Osteoblast (primary cell): ENCODE measurements at regions not wholly inside any gene's neighbourhood (a gene's known extent, or its start where the extent isn't known, plus 50 kb on each side); places are given as distances from the start of the nearest gene placed in this dataset.

Experiments
- DNase-seq: peaks from one replicate; pipeline ENCODE4 v3.0.0; 2011; ENCODE audit warnings: low spot score, mixed read lengths; ENCODE audit not compliant: insufficient read length; ENCODE audit errors: missing footprints
- H2AFZ ChIP-seq: 2 replicates; pipeline ENCODE4 v1.6.0; 2011; ENCODE audit warnings: mild to moderate bottlenecking, low read length
- H3K27ac ChIP-seq: 2 replicates; pipeline ENCODE4 v1.5.1; 2011; ENCODE audit warnings: mild to moderate bottlenecking, low read depth, low read length, moderate library complexity
- H3K27me3 ChIP-seq: 2 replicates; pipeline ENCODE4 v1.6.0; 2012; ENCODE audit warnings: mild to moderate bottlenecking, control low read depth, inconsistent platforms, low read length, moderate library complexity; ENCODE audit not compliant: insufficient read depth
- H3K36me3 ChIP-seq: 2 replicates; pipeline ENCODE4 v1.5.1; 2011; ENCODE audit warnings: mild to moderate bottlenecking, low read length, control low read depth, moderate library complexity; ENCODE audit not compliant: insufficient read depth
- H3K4me1 ChIP-seq: 2 replicates; pipeline ENCODE4 v1.5.1; 2011; ENCODE audit warnings: mild to moderate bottlenecking, low read length, control low read depth, moderate library complexity; ENCODE audit not compliant: insufficient read depth
- H3K4me2 ChIP-seq: 2 replicates; pipeline ENCODE4 v1.6.0; 2011; ENCODE audit warnings: mild to moderate bottlenecking, low read length; ENCODE audit not compliant: insufficient read depth
- H3K4me3 ChIP-seq: fragments of 200-600 bp; sonication (generic); 3 replicates; pipeline ENCODE4 v1.5.1; 2012; ENCODE audit warnings: mild to moderate bottlenecking, low read length, inconsistent platforms; ENCODE audit not compliant: insufficient read depth
- H3K79me2 ChIP-seq: 2 replicates; pipeline ENCODE4 v1.6.0; 2012; ENCODE audit warnings: mild to moderate bottlenecking, low read length, control low read depth, inconsistent platforms; ENCODE audit not compliant: insufficient read depth
- H3K9me3 ChIP-seq: 2 replicates; pipeline ENCODE4 v1.5.1; 2011; ENCODE audit warnings: low read depth, low read length, control low read depth
- H4K20me1 ChIP-seq: 2 replicates; pipeline ENCODE4 v1.6.0; 2012; ENCODE audit warnings: mild to moderate bottlenecking, low read length, control low read depth; ENCODE audit not compliant: insufficient read depth
- CTCF ChIP-seq: IDR thresholded peaks from 2 replicates; pipeline ENCODE4 v1.5.1; 2011; ENCODE audit warnings: mild to moderate bottlenecking, low read depth, low read length, moderate library complexity; ENCODE audit errors: extremely low read depth

GRCh38 chr16:65681406-65681805 is 559.5 kb upstream of the CDH11 start:
- no peak overlapping the region for H3K27ac ChIP-seq
- DNase-seq, result no peak
- no peaks in the 10 kb centered on the region for H3K79me2 ChIP-seq
- H3K36me3 ChIP-seq, result no peaks in the 10 kb centered on the region
- no peaks in the 10 kb centered on the region for H4K20me1 ChIP-seq
- no peaks in the 10 kb centered on the region for H3K9me3 ChIP-seq
- no peak for TF ChIP-seq CTCF
- no peak overlapping the region for H2AFZ ChIP-seq
- no peak overlapping the region for H3K4me2 ChIP-seq
- no peak overlapping the region for H3K4me3 ChIP-seq
- no peaks in the 10 kb centered on the region for H3K4me1 ChIP-seq
- no peaks in the 10 kb centered on the region for H3K27me3 ChIP-seq

GRCh38 chr16:65679785-65680184 is 557.9 kb upstream of the CDH11 start:
- no peak for DNase-seq
- H3K27me3 ChIP-seq, result no peaks in the 10 kb centered on the region
- no peaks in the 10 kb centered on the region for H4K20me1 ChIP-seq
- H3K79me2 ChIP-seq, result no peaks in the 10 kb centered on the region
- H3K4me1 ChIP-seq, result no peaks in the 10 kb centered on the region
- H3K4me3 ChIP-seq, result no peak overlapping the region
- H3K4me2 ChIP-seq, result no peak overlapping the region
- H2AFZ ChIP-seq, result no peak overlapping the region
- no peak for TF ChIP-seq CTCF
- no peaks in the 10 kb centered on the region for H3K36me3 ChIP-seq
- H3K9me3 ChIP-seq, result no peaks in the 10 kb centered on the region
- H3K27ac ChIP-seq, result no peak overlapping the region

- H4K20me1 ChIP-seq, result no peaks in the 10 kb centered on the region
- no peaks in the 10 kb centered on the region for H3K79me2 ChIP-seq
- H3K9me3 ChIP-seq, result no peaks in the 10 kb centered on the region
- H3K4me1 ChIP-seq, result no peaks in the 10 kb centered on the region
- H3K4me2 ChIP-seq, result no peak overlapping the region
- no peak for TF ChIP-seq CTCF
- no peak overlapping the region for H3K27ac ChIP-seq
- H3K4me3 ChIP-seq, result no peak overlapping the region
- no peaks in the 10 kb centered on the region for H3K27me3 ChIP-seq
- H2AFZ ChIP-seq, result no peak overlapping the region
- no peaks in the 10 kb centered on the region for H3K36me3 ChIP-seq
- no peak for DNase-seq
Measured at GRCh38 chr16:65675161-65675560, 553.3 kb upstream of the CDH11 start.

GRCh38 chr16:65672960-65673359 is 551.1 kb upstream of the CDH11 start:
- no peak for DNase-seq
- H3K27ac ChIP-seq, result no peak overlapping the region
- H3K4me1 ChIP-seq, result no peaks in the 10 kb centered on the region
- no peaks in the 10 kb centered on the region for H4K20me1 ChIP-seq
- H3K9me3 ChIP-seq, result no peaks in the 10 kb centered on the region
- no peak overlapping the region for H3K4me3 ChIP-seq
- H3K36me3 ChIP-seq, result no peaks in the 10 kb centered on the region
- no peaks in the 10 kb centered on the region for H3K79me2 ChIP-seq
- no peak overlapping the region for H2AFZ ChIP-seq
- no peaks in the 10 kb centered on the region for H3K27me3 ChIP-seq
- no peak overlapping the region for H3K4me2 ChIP-seq
- TF ChIP-seq CTCF, result no peak
